HPDE6-E6E7 (cell line): ENCODE measurements at regions not wholly inside any gene's neighbourhood (a gene's known extent, or its start where the extent isn't known, plus 50 kb on each side); places are given as distances from the start of the nearest gene placed in this dataset.
A peak's percentile ranks its signal among the peaks of the same experiment; 100 is the strongest.
"Not testable (repeated sequence)": the region's sequence is repeated elsewhere in the genome, so short reads cannot be mapped to it uniquely, and the experiment has no call there.

Experiments
- DNase-seq: peaks from one replicate; pipeline ENCODE4 v3.0.0; 2011; ENCODE audit warnings: missing footprints; ENCODE audit errors: extremely low spot score

GRCh38 chr4:159410076-159410777, 307.3 kb downstream of the RAPGEF2 start:
- peak; percentile 40 for DNase-seq

- DNase-seq, result no peak
Observed at GRCh38 chr4:159410891-159411290, 308.0 kb downstream of the RAPGEF2 start.

DNA sequence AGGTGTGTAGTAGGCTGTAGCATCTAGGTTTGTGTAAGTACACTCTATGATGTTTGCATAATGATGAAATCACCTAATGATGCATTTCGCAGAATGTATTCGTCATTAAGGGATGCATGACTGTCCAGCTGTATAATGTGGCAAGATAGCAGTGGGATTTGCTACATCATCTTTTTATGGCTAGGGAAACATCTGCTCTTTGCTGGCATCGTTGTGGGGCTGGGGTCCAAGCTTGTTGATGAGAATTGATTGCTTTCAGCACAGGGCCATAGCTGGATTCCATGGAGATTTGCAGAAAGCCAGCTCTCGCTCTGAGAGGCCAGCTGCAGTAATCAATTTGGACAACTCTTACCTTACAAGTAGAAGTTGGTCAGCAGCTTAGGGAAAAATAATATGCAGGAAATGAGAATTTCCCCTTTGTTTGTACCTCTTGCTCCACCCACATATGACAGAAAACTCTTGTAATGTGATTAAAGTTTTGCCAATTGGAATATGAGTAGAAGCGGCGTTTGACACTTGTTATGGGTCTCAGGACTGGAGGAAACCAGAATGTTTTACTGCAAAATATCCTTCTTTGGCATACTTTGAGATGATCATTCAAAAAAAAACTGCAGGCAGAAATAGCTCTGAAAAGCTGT, 310.5 kb downstream of the RAPGEF2 start:
- no peak for DNase-seq

DNA sequence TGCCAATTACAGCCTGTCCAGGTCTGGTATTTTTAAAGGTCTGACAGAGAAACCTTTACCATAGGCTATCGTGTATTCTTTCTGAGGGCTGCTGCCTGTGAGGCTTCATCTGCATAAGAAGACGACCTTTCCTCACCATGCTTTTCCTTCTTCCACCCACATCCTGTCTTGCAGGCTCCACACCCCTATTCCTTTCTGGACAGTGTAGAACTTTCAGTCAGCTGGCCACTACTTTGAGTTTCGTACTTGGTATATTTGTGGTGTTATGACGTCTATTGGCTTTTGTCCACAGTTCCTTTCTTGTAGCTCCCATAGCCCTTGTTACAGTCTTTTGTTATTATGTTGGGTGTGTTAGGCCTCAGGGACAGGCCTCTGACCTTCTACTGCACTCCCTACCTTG, 311.4 kb downstream of the RAPGEF2 start:
- DNase-seq, result no peak

DNA sequence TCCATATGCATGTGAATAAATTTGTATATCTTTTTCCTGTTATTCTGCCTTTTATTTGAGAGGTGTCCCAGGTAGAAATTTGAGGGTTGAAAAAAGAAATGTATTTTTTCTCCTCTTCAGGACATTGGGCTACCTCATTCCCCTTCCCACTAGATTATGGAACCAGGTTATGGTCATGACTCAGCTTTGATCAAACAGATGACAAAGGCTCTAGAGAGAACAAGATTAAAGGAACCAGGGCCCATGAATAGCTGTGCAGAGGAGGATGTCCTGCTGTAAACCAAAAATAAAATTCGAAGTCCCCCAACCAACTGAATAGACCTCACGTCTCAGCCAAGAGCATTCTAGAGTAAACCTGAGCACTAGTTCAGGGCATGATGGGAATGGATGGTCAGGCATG, 313.2 kb downstream of the RAPGEF2 start:
- DNase-seq, result no peak

- no peak for DNase-seq
Observed at GRCh38 chr4:159416996-159417395, 314.1 kb downstream of the RAPGEF2 start.

DNA sequence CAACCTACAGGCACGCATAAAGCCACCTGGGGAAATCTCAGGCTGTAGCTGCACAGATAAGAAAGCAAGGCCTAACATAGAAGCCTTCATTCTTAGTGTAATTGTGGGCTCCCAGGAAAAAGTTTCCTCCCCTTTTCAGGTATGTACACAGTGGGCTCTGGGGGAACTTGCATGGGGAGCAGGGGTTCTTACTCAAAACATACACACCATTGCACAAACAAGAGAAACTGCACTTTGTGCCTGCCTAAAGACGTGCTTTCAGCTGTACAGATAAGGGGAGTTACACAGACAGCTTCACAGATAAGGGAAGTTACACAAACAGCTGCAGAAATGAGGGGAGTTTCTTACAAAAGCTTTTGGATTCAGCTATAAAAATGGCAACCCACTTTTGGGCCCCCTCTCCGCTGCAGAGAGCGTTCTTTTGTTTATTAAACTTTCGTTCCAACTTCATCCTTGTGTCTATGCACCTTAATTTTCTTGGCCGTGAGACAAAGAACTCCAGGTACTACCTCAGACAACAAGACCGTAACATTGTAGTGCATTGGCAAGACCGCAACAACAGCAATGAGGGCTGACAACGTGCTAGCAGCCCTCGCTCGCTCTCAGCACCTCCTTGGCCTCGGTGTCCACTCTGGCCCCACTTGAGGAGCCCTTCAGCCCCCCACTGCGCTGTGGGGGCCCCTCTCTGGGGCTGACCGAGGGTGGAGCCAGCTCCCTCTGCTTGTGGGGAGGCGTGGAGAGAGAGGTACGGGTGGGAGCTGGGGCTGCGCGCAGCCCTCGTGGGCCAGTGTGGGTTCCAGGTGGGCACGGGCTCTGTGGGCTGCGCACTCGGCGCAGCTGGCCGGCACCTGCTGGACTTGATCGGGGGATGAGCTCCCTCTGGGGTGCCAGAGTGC, 317.5 kb downstream of the RAPGEF2 start:
- no peak for DNase-seq

DNA sequence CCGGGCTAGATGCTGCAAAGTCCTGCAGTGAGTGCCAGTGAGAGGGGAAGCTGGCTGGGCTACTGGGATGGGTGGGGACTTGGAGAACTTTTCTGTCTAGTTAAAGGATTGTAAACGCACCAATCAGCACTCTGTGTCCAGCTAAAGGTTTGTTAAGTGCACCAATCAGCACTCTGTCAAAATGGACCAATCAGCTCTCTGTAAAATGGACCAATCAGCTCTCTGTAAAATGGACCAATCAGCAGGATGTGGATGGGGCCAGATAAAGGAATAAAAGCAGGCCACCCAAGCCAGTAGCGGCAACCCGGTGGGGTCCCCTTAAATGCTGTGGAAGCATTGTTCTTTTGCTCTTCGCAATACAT, 318.2 kb downstream of the RAPGEF2 start:
- DNase-seq, result not testable (repeated sequence)

DNA sequence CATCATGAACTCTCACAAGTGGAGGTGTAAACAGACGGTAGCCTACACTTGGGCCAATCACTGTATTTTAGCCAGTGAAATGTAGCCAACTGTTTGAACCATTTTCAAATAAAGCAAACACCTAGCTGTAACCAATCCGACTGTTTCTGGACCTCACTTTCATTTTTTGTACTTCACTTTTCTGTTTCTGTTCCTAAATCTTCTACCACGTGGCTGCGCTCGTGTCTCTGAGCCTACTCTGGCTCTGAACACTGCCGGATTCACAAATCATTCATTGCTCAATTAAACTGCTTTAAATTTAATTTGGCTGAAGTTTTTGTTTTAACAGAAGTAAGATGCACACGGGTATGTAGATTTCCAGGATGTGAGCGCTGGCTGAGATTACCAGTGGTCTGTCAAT, 319.1 kb downstream of the RAPGEF2 start:
- no peak for DNase-seq

- peak; percentile 29 for DNase-seq
Observed at GRCh38 chr4:159422626-159423025, 319.7 kb downstream of the RAPGEF2 start.

DNA sequence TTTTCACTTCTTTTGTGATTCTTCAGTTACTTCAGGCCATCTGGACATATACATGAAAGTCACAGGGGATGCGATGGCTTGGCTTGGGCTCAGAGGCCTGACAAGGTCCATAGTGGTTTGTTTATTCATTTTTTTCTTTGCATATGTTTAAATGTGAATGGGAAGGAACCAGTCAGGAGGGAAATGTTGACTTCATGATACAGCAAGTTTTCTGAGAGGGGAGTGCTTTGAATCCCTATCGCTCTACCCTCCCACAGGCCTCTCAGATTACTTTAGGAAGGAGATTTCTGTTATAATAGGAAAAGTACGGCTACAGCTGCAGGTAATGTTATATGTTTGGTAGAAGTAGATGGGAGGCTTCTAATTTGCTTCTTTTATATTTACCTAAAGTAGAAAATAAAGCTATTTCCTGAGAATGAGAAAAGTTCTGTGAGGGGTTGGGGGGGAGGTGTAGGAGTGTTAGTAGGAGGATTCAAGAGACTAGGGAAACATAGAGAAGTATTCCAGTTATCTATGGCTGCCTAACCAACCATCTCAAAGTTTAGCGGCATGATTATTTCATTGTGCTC, 322.9 kb downstream of the RAPGEF2 start:
- DNase-seq, result no peak

DNA sequence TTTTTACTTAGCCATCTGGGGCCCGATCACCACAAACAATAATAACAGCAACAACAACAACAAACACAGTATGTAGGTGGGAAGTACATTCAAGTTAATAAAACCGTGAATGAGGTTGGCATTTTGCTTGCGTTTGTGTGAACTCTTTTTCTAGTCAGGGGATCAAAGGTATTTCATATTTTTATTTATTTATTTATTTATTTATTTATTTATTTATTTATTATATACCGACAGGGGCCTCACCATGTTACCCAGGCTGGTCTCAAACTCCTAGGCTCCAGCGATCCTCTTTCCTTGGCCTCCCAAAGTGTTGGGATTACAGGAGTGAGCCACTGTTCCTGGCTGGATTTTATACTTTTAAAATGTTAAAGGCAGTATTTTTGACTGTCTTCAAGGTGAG, 325.4 kb downstream of the RAPGEF2 start:
- no peak for DNase-seq

GRCh38 chr4:159428975-159429692, 326.3 kb downstream of the RAPGEF2 start:
- DNase-seq, result no peak

DNA sequence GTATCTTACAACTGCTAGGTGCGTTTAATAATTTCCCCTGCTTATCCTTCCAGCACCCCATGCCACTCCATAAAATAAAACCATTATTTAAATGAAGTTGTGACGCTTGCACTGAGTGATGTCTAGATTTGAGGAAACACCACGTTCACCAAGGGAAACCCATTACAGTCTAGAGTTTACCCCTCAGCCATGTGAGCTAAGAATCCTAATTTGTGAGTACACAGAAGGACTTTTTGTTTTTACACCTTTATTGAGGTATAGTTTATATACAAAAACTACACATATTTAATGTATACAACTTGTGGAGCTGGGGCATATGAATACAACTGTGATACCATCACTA, 326.8 kb downstream of the RAPGEF2 start:
- no peak for DNase-seq

GRCh38 chr4:159430896-159431295, 328.0 kb downstream of the RAPGEF2 start:
- DNase-seq, result no peak

DNA sequence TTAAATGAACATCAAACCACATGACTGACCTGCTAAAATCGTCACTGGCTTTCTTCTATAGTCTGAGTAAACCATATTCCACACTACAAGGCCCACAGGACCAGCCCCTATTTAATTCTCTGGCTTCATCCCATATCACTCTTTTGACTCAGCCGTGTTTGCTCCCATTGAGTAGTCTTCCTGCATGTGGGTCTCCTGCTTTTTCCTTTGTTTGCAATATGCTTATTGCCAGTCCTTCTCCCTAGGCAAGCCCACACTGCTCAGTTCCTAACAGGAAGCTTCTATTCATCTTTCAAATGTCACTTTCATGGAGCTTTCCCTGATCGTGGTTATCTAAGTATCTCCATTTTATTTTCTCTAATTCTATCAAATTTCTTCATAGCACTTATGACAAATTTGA, 329.6 kb downstream of the RAPGEF2 start:
- DNase-seq, result no peak

DNA sequence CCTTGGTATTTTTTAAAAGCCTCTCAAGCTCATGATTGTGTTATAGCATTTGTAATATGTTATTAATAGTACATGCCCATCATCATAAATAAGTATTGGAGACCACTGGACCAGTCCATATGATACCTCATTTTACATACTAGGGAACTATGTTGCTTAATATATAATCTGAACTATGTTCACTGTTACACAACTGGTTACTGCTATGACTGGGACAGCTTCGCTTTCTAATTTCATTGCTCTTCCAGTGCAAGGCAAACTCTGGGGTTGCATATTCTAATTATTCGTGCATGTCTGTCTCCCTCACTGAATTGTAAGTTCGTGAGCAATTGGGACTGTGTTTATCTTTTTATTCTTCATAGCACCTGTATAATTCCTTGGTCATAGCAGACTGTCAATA, 330.5 kb downstream of the RAPGEF2 start:
- no peak for DNase-seq

GRCh38 chr4:159434114-159434870, 331.4 kb downstream of the RAPGEF2 start:
- peak; percentile 50 for DNase-seq

GRCh38 chr4:159434871-159435241, 332.0 kb downstream of the RAPGEF2 start:
- no peak for DNase-seq

GRCh38 chr4:159435561-159436023, 332.7 kb downstream of the RAPGEF2 start:
- DNase-seq, result no peak

- DNase-seq, result no peak
Observed at GRCh38 chr4:159443975-159444374, 341.1 kb downstream of the RAPGEF2 start.
